HL-60 (cell line): ENCODE measurements at regions not wholly inside any gene's neighbourhood (a gene's known extent, or its start where the extent isn't known, plus 50 kb on each side); places are given as distances from the start of the nearest gene placed in this dataset.

ENCODE experiments used
- DNase-seq, 2 experiments: peaks; one replicate each; pipeline ENCODE4 v3.0.0-alpha.2; 2010 to 2020; ENCODE audit warnings: low read depth in 1 of 2, low spot score in 1 of 2
- H3K27ac ChIP-seq: fragments of 250-450 bp; sonication (Bioruptor Pico); replicated peaks from 2 replicates; pipeline ENCODE4 v1.5.1; 2020; ENCODE audit warnings: mild to moderate bottlenecking, moderate library complexity
- H3K27me3 ChIP-seq: fragments of 250-450 bp; sonication (Bioruptor Pico); 2 replicates; pipeline ENCODE4 v1.5.1; 2021; ENCODE audit warnings: mild to moderate bottlenecking, moderate library complexity; ENCODE audit not compliant: insufficient read depth, poor library complexity, severe bottlenecking
- H3K4me3 ChIP-seq: replicated peaks from 2 replicates; pipeline ENCODE4 v1.5.1; 2011; ENCODE audit warnings: mild to moderate bottlenecking, control low read depth, low read length; ENCODE audit not compliant: insufficient read depth
- GABPA ChIP-seq: IDR thresholded peaks from 2 replicates; pipeline ENCODE4 v1.6.1; 2012; ENCODE audit warnings: low read depth
- POLR2AphosphoS5 ChIP-seq: IDR thresholded peaks from 2 replicates; pipeline ENCODE4 v1.6.1; 2012; ENCODE audit warnings: low read depth
- REST ChIP-seq: IDR thresholded peaks from 2 replicates; pipeline ENCODE4 v1.6.1; 2012; ENCODE audit warnings: low read depth; ENCODE audit not compliant: insufficient replicate concordance
- SPI1 ChIP-seq: IDR thresholded peaks from 2 replicates; pipeline ENCODE4 v1.6.1; 2012; ENCODE audit warnings: low read depth, mild to moderate bottlenecking, borderline replicate concordance
- TF ChIP-seq, protein P1 (sequence below): IDR thresholded peaks from one replicate; pipeline ENCODE4 v1.5.1; 2011; ENCODE audit warnings: low read length, control low read depth, inconsistent platforms; ENCODE audit not compliant: insufficient read depth

- TF ChIP-seq SPI1 = no peak
- no peak for TF ChIP-seq REST
- TF ChIP-seq POLR2AphosphoS5 = no peak
- TF ChIP-seq, protein P1, sequence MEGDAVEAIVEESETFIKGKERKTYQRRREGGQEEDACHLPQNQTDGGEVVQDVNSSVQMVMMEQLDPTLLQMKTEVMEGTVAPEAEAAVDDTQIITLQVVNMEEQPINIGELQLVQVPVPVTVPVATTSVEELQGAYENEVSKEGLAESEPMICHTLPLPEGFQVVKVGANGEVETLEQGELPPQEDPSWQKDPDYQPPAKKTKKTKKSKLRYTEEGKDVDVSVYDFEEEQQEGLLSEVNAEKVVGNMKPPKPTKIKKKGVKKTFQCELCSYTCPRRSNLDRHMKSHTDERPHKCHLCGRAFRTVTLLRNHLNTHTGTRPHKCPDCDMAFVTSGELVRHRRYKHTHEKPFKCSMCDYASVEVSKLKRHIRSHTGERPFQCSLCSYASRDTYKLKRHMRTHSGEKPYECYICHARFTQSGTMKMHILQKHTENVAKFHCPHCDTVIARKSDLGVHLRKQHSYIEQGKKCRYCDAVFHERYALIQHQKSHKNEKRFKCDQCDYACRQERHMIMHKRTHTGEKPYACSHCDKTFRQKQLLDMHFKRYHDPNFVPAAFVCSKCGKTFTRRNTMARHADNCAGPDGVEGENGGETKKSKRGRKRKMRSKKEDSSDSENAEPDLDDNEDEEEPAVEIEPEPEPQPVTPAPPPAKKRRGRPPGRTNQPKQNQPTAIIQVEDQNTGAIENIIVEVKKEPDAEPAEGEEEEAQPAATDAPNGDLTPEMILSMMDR = no peak
- TF ChIP-seq GABPA = no peak
- Histone ChIP-seq H3K27ac (no peak overlapping the region), H3K4me3 (no peak overlapping the region), H3K27me3 (no peaks in the 10 kb centered on the region)
- peak in 1 of 2 experiments; percentile 15 for DNase-seq
These were observed 58.4 kb upstream of the CXADR start for GRCh38 chr21:17454315-17455027.

DNA sequence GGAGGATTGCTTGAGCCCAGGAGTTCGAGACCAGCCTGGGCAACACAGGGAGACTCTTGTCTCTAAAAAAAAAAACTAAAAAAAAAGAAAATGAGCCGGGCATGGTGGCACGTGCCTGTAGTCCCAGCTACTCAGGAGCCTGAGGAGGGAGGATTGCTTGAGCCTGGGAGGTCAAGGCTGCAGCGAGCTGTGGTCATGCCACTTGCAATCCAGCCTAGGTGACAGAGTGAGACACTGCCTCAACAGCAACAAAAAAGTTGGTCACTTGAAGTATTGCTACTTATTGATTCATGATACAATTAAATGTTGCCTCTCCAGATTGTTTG is 57.9 kb upstream of the CXADR start:
- Histone ChIP-seq H3K27ac (no peak overlapping the region), H3K4me3 (no peak overlapping the region), H3K27me3 (no peaks in the 10 kb centered on the region)
- TF ChIP-seq SPI1 (no peak), POLR2AphosphoS5 (no peak)
- no peak for DNase-seq

- TF ChIP-seq POLR2AphosphoS5 (no peak), REST (no peak), GABPA (no peak), SPI1 (no peak)
- TF ChIP-seq, protein P1 = no peak
- H3K27me3 ChIP-seq = no peaks in the 10 kb centered on the region
- no peak for DNase-seq
- H3K27ac ChIP-seq = no peak overlapping the region
- H3K4me3 ChIP-seq = no peak overlapping the region
These were observed 57.4 kb upstream of the CXADR start for GRCh38 chr21:17455451-17455850.

DNA sequence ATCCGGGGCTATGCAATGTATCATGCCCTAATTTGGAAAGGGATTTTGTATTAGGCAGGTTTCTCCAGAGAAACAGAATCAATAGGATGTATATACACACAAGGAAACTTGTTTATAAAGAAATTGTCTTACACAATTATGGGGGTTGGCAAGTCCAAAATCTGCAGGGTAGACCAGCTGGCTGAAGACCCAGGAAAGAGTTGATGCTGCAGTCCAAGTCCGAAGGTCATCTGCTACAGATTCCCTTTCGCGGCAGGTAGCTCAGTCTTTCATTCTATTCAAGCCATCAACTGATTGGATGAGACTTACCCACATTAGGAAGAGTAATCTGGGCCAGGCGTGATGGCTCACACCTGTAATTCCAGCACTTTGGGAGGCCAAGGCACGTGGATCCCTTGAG is 54.6 kb upstream of the CXADR start:
- no peak overlapping the region for H3K27ac ChIP-seq
- no peak overlapping the region for H3K4me3 ChIP-seq
- no peaks in the 10 kb centered on the region for H3K27me3 ChIP-seq
- DNase-seq = no peak
- TF ChIP-seq SPI1 (no peak), POLR2AphosphoS5 (no peak), REST (no peak), GABPA (no peak)
- TF ChIP-seq, protein P1 = no peak
